ENCODE measurements at regions not wholly inside any gene's neighbourhood (a gene's known extent, or its start where the extent isn't known, plus 50 kb on each side); places are given as distances from the start of the nearest gene placed in this dataset.

DNA sequence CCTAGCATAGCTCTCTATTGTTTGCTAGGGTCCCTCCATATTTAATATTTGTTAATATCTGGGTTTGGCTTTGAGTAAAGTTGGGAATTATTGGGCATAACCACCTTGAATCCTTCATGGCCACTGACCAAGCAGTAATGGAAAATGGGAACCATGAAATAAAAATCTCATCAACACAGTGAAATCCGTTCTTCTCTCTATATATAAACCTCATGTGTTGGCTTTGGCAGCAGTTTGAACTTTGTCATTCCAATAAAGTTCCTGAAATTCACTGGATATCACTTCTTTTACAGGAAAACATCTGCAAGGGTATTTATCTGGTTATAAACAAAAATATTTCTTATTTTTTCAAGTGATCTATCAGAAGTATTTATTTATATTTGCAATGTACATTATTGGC is 93.0 kb upstream of the MPDZ start:
- no peaks in the 10 kb centered on the region for H3K27me3 ChIP-seq (ENCODE audit: control insufficient read depth, insufficient read depth, low read length, poor library complexity, severe bottlenecking)
- TF ChIP-seq, protein P1, sequence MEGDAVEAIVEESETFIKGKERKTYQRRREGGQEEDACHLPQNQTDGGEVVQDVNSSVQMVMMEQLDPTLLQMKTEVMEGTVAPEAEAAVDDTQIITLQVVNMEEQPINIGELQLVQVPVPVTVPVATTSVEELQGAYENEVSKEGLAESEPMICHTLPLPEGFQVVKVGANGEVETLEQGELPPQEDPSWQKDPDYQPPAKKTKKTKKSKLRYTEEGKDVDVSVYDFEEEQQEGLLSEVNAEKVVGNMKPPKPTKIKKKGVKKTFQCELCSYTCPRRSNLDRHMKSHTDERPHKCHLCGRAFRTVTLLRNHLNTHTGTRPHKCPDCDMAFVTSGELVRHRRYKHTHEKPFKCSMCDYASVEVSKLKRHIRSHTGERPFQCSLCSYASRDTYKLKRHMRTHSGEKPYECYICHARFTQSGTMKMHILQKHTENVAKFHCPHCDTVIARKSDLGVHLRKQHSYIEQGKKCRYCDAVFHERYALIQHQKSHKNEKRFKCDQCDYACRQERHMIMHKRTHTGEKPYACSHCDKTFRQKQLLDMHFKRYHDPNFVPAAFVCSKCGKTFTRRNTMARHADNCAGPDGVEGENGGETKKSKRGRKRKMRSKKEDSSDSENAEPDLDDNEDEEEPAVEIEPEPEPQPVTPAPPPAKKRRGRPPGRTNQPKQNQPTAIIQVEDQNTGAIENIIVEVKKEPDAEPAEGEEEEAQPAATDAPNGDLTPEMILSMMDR (conservative IDR thresholded peaks at IDR 0.05), result no peak
- Mint-ChIP-seq H3K27me3 (ENCODE audit: insufficient read depth) (no peaks in the 10 kb centered on the region), H3K36me3 (ENCODE audit: low read depth) (no peaks in the 10 kb centered on the region), H3K4me3 (no peak overlapping the region), H3K9me3 (no peaks in the 10 kb centered on the region), H3K27ac (no peak overlapping the region), H3K4me1 (no peaks in the 10 kb centered on the region)
- H3K4me3 ChIP-seq (ENCODE audit: low read length), result no peak overlapping the region
- no peaks in the 10 kb centered on the region for H3K9me3 ChIP-seq (ENCODE audit: control insufficient read depth, low read length)
- H3K27ac ChIP-seq (ENCODE audit: low read depth, low read length), result no peak overlapping the region
- WGBS, 2 experiments (ENCODE audit: insufficient coverage in 1 of 2, insufficient read length in 1 of 2), result 92 to 100% methylated on average over 1 of the region's 1 CpG
- no peaks in the 10 kb centered on the region for H3K4me1 ChIP-seq (ENCODE audit: control insufficient read depth, insufficient read depth, low read length)
- H3K36me3 ChIP-seq (ENCODE audit: control insufficient read depth, insufficient read depth, low read length), result no peaks in the 10 kb centered on the region
- DNase-seq, result no peak
- H3K9ac ChIP-seq (ENCODE audit: extremely low read depth, low read length, poor library complexity, severe bottlenecking), result no peak overlapping the region

DNA sequence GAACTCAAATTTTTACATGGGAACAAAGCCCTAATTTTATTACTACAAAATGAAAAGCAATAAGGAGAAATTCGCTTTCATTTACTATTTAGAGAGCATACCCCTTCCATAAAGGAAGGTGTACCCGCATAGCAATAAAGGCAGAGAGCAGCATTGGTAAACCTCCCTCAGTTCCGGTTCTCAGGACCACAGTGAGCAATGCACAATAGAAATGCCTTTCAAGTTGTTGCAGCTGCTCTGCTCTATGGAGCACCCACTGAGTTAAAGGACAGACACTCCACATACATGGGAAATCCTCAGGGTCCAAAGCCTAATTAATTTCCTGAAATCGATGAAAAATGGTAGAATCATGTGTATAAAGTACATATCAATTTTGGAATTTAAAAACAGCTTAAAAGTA is 89.9 kb upstream of the MPDZ start:
- Histone ChIP-seq H3K4me3 (ENCODE audit: low read length) (no peak overlapping the region), H3K9ac (ENCODE audit: extremely low read depth, low read length, poor library complexity, severe bottlenecking) (no peak overlapping the region), H3K27ac (ENCODE audit: low read depth, low read length) (peak overlapping the region; percentile 68), H3K27me3 (ENCODE audit: control insufficient read depth, insufficient read depth, low read length, poor library complexity, severe bottlenecking) (no peaks in the 10 kb centered on the region), H3K4me1 (ENCODE audit: control insufficient read depth, insufficient read depth, low read length) (no peaks in the 10 kb centered on the region), H3K9me3 (ENCODE audit: control insufficient read depth, low read length) (no peaks in the 10 kb centered on the region), H3K36me3 (ENCODE audit: control insufficient read depth, insufficient read depth, low read length) (no peaks in the 10 kb centered on the region)
- DNase-seq, result no peak
- Mint-ChIP-seq H3K36me3 (ENCODE audit: low read depth) (no peaks in the 10 kb centered on the region), H3K9me3 (no peaks in the 10 kb centered on the region), H3K27me3 (ENCODE audit: insufficient read depth) (no peaks in the 10 kb centered on the region), H3K27ac (no peak overlapping the region), H3K4me3 (no peak overlapping the region), H3K4me1 (peaks cover 5% of the 10 kb centered on the region)
- TF ChIP-seq, protein P1 (conservative IDR thresholded peaks at IDR 0.05), result no peak
- WGBS, 2 experiments (ENCODE audit: insufficient coverage in 1 of 2, insufficient read length in 1 of 2), result 76 to 80% methylated on average over 3 to 4 of the region's 4 CpGs

DNA sequence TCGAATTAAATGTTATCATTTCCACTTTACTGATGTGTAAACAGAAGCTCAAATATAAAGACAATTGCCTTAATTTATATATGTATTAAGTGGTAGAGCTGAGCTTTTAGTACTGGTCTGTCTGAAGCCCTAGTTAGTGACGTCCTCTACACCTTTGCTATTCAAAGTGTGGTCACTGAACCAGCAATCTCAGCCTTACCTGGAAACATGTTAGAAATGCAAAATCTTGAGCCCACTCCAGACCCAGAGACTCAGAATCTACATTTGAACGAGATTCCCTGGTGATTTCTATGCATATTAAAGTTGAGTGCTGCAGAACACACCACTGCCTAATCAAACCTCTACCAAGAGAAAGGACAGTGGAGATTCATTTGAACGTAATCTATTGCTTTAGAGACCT is 88.3 kb upstream of the MPDZ start:
- Histone ChIP-seq H3K4me1 (ENCODE audit: control insufficient read depth, insufficient read depth, low read length) (no peaks in the 10 kb centered on the region), H3K27me3 (ENCODE audit: control insufficient read depth, insufficient read depth, low read length, poor library complexity, severe bottlenecking) (no peaks in the 10 kb centered on the region), H3K27ac (ENCODE audit: low read depth, low read length) (no peak overlapping the region), H3K36me3 (ENCODE audit: control insufficient read depth, insufficient read depth, low read length) (no peaks in the 10 kb centered on the region), H3K9ac (ENCODE audit: extremely low read depth, low read length, poor library complexity, severe bottlenecking) (no peak overlapping the region), H3K4me3 (ENCODE audit: low read length) (no peak overlapping the region), H3K9me3 (ENCODE audit: control insufficient read depth, low read length) (no peaks in the 10 kb centered on the region)
- H3K27ac Mint-ChIP-seq, result no peak overlapping the region
- no peaks in the 10 kb centered on the region for H3K36me3 Mint-ChIP-seq (ENCODE audit: low read depth)
- H3K27me3 Mint-ChIP-seq (ENCODE audit: insufficient read depth), result no peaks in the 10 kb centered on the region
- DNase-seq, result no peak
- TF ChIP-seq, protein P1 (conservative IDR thresholded peaks at IDR 0.05), result no peak
- WGBS, 2 experiments (ENCODE audit: insufficient coverage in 1 of 2, insufficient read length in 1 of 2), result 72 to 79% methylated on average over 2 to 4 of the region's 4 CpGs
- peaks cover 5% of the 10 kb centered on the region for H3K4me1 Mint-ChIP-seq
- no peak overlapping the region for H3K4me3 Mint-ChIP-seq
- no peaks in the 10 kb centered on the region for H3K9me3 Mint-ChIP-seq
